ENCODE measurements at regions not wholly inside any gene's neighbourhood (a gene's known extent, or its start where the extent isn't known, plus 50 kb on each side); places are given as distances from the start of the nearest gene placed in this dataset.
"Not testable (repeated sequence)": the region's sequence is repeated elsewhere in the genome, so short reads cannot be mapped to it uniquely, and the experiment has no call there.

GRCh38 chr10:109732254-109732965 lies 190.9 kb downstream of the XPNPEP1 start:
- no peak for DNase-seq (ENCODE audit: low read depth in 3 of 3, low spot score in 2 of 3)

GRCh38 chr10:109729895-109730294 lies 193.4 kb downstream of the XPNPEP1 start:
- not testable (repeated sequence) for DNase-seq (ENCODE audit: low read depth in 3 of 3, low spot score in 2 of 3)

GRCh38 chr10:109727436-109727835 lies 195.9 kb downstream of the XPNPEP1 start:
- DNase-seq (ENCODE audit: low read depth in 3 of 3, low spot score in 2 of 3), result no peak

DNA sequence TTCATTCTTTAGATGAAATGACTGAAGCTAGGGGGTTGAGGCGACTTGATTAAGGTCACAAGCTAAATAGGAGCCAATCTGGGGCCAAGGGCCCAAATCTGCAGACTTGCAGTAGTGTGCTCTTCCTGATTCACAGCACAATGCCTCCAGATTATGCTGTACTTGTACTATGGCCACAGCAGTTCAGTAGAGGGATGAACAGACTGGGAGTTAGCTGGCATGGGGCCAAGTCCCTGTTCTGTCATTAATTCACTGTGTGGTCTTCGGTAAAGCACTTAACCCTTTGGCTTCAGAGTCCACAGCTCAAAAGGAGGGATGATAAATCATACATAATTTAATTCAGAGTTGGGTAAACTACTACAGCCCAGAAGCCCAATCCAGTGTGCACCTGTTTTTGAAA lies 196.8 kb downstream of the XPNPEP1 start:
- no peak for DNase-seq (ENCODE audit: low read depth in 3 of 3, low spot score in 2 of 3)

GRCh38 chr10:109723305-109723704 lies 200.0 kb downstream of the XPNPEP1 start:
- no peak for DNase-seq (ENCODE audit: low read depth in 3 of 3, low spot score in 2 of 3)

DNA sequence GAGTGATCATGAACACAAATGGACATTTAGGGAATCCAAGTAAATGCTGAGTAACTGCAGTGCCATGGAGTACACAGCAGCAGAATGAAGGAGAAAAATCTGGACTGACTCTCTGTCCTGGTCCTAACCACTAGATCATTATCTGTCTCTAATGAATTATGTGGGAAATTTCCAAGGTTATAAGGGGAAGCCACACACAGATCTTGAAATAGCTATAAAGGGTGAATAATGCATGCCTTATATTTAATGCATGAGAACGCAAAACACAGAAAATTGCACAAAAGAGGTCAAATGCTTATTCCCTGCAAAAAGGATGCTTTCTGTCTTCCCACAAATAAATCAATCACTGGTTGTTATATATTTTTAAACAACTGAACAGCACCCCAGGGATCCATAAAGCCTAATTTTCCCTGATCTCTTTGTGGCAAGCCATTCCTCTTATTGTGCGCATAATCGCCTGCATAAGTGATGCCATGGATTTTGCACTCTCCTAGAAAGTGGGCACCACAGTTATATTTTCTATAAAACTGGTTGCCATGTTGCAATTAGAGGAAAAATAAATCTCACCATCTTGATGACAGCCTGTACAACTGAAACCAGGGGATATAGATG lies 201.8 kb downstream of the XPNPEP1 start:
- no peak for DNase-seq (ENCODE audit: low read depth in 3 of 3, low spot score in 2 of 3)

DNA sequence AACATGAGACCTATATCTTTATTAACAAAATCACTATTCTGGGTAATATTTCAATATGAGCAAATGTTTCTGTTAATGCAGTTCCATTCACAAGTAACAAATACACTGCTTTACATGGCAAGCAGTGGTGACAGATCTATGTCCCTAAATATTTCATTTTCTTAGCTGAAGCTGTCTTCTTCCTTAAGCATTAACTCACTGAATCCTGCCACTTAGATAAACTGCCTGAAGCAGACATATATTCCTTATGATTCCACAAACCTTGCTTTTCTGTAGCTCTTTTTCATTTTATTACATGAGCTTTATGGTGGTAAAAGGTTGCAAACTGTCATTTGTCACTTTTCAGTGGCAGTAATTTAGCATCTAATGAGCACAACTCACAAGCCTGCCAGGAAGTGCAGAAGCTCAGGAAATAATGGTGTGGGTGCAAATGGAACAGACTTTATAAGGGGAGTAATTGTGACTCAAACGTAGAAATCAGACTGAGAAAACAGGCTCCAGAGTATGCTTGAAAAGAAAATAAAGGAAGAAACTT lies 217.2 kb downstream of the XPNPEP1 start:
- no peak for DNase-seq (ENCODE audit: low read depth in 3 of 3, low spot score in 2 of 3)

GRCh38 chr10:109701633-109702215 lies 221.6 kb downstream of the XPNPEP1 start:
- no peak for DNase-seq (ENCODE audit: low read depth in 3 of 3, low spot score in 2 of 3)

GRCh38 chr10:109698882-109699664 lies 224.2 kb downstream of the XPNPEP1 start:
- DNase-seq (ENCODE audit: low read depth in 3 of 3, low spot score in 2 of 3), result no peak

DNA sequence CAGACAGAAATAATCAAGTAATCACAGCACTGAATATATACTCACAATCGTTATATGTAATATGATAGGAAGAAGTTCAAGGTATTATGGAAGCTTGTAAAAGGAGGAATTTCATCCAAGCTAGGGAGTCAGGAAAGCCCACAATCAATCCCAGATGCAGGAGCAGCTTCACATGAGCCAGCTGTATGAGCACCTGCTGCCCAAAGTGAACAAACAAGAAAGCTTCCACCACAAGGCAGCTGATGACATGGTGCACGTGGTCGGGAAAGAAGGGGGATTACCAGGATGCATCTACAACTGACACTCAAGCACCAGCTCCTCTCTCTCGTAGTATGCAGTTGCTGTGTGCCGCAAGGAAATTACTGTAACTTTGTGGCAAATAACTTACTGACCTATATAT lies 225.2 kb downstream of the XPNPEP1 start:
- DNase-seq (ENCODE audit: low read depth in 3 of 3, low spot score in 2 of 3), result no peak

- DNase-seq (ENCODE audit: low read depth in 3 of 3, low spot score in 2 of 3), result no peak
Measured at GRCh38 chr10:109696981-109697775, 226.1 kb downstream of the XPNPEP1 start.

- no peak for DNase-seq (ENCODE audit: low read depth in 3 of 3, low spot score in 2 of 3)
Measured at GRCh38 chr10:109696462-109696861, 226.8 kb downstream of the XPNPEP1 start.

- DNase-seq (ENCODE audit: low read depth in 3 of 3, low spot score in 2 of 3), result no peak
Measured at GRCh38 chr10:109695988-109696387, 227.3 kb downstream of the XPNPEP1 start.

- DNase-seq (ENCODE audit: low read depth in 3 of 3, low spot score in 2 of 3), result no peak
Measured at GRCh38 chr10:109689785-109690184, 233.5 kb downstream of the XPNPEP1 start.

- no peak for DNase-seq (ENCODE audit: low read depth in 3 of 3, low spot score in 2 of 3)
Measured at GRCh38 chr10:109679478-109679877, 243.8 kb downstream of the XPNPEP1 start.

- no peak for DNase-seq (ENCODE audit: low read depth in 3 of 3, low spot score in 2 of 3)
Measured at GRCh38 chr10:109678857-109679256, 244.5 kb downstream of the XPNPEP1 start.

GRCh38 chr10:109676703-109677102 lies 246.6 kb downstream of the XPNPEP1 start:
- DNase-seq (ENCODE audit: low read depth in 3 of 3, low spot score in 2 of 3), result no peak

DNA sequence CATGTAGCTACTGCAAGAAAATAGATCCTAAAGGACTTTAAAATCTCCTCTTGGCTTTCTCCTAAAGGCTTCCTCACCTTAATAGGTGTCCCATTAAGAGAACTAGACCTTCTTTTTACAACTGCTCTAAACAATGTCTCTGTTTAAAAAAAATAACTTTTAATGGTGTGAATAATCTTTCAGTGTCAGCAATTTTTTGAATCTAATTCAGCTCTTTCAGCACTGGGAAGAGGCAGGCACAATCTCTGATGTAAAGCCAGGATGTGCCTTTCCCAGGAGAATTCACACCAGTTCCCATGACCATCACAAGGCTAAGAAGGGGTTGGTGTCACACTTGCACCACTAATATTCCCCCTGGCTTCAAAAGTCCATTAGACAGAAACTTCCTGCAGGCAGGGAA lies 254.6 kb downstream of the XPNPEP1 start:
- DNase-seq (ENCODE audit: low read depth in 3 of 3, low spot score in 2 of 3), result no peak

DNA sequence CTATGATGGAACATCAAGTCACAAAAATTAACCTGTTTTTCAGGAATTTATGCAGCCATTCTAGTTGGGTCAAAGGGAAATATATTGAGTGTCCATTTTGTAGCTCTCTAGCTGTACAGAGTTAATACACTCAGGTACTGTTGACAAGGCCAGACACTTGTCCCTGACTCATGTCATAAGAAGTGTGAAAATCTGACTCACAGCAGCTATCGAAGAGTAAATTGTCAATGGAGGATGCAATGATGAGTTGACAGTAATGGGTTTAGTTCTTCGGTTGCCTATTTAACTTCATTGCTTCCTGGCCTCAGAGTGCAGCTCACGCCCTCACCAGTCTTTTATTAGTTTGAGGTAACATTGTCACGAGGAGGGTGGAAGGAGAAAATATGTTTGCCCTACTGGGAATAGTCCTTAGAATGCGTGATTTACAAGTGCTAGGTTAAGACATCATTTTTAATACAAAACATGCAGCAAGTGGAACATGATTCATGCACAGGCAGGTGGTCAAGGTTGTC lies 255.1 kb downstream of the XPNPEP1 start:
- no peak for DNase-seq (ENCODE audit: low read depth in 3 of 3, low spot score in 2 of 3)

GRCh38 chr10:109665321-109665720 lies 258.0 kb downstream of the XPNPEP1 start:
- no peak for DNase-seq (ENCODE audit: low read depth in 3 of 3, low spot score in 2 of 3)

Measured in right renal cortex interstitium (tissue), 3 donors.